SK-N-SH treated with all-trans-retinoic acid at 6 μM for 48 hours (cell line): ENCODE measurements at regions not wholly inside any gene's neighbourhood (a gene's known extent, or its start where the extent isn't known, plus 50 kb on each side); places are given as distances from the start of the nearest gene placed in this dataset.

Source experiments
- ATAC-seq: fragments of 200-7000 bp; cut with Tn5 transposase; 3 replicates; pipeline ENCODE4 v1.9.1; 2020; ENCODE audit warnings: mild to moderate bottlenecking, moderate library complexity
- ARNTL ChIP-seq: fragments of 450-650 bp; formaldehyde crosslinking; IDR thresholded peaks from 2 replicates; pipeline ENCODE4 v1.5.0; 2020; ENCODE audit warnings: low read depth, mild to moderate bottlenecking, moderate library complexity, borderline replicate concordance
- BACH2 ChIP-seq: fragments of 250-450 bp; sonication (Bioruptor Pico); IDR thresholded peaks from 2 replicates; pipeline ENCODE4 v1.9.0; 2021; ENCODE audit warnings: mild to moderate bottlenecking, borderline replicate concordance
- CREB5 ChIP-seq: fragments of 250-450 bp; sonication (Bioruptor Pico); IDR thresholded peaks from 2 replicates; pipeline ENCODE4 v1.5.1; 2020; ENCODE audit warnings: low read depth, mild to moderate bottlenecking, moderate library complexity
- CSDC2 ChIP-seq: fragments of 250-450 bp; sonication (Bioruptor Pico); IDR thresholded peaks from 2 replicates; pipeline ENCODE4 v1.5.0; 2020; ENCODE audit warnings: mild to moderate bottlenecking, moderate library complexity
- CSRNP3 ChIP-seq: fragments of 250-450 bp; sonication (Bioruptor Pico); IDR thresholded peaks from 2 replicates; pipeline ENCODE4 v1.5.1; 2021; ENCODE audit warnings: mild to moderate bottlenecking, moderate library complexity
- ESRRG ChIP-seq: fragments of 250-450 bp; sonication (Bioruptor Pico); IDR thresholded peaks from 2 replicates; pipeline ENCODE4 v1.6.1; 2021; ENCODE audit warnings: mild to moderate bottlenecking
- GLIS3 ChIP-seq: fragments of 250-450 bp; sonication (Bioruptor Pico); IDR thresholded peaks from 2 replicates; pipeline ENCODE4 v1.5.0; 2020; ENCODE audit warnings: mild to moderate bottlenecking, moderate library complexity
- ISL1 ChIP-seq: fragments of 250-450 bp; sonication (Bioruptor Pico); IDR thresholded peaks from 2 replicates; pipeline ENCODE4 v2.1.2; 2022; ENCODE audit warnings: mild to moderate bottlenecking, moderate library complexity
- OSR1 ChIP-seq: fragments of 250-450 bp; sonication (Bioruptor Pico); IDR thresholded peaks from 2 replicates; pipeline ENCODE4 v1.8.0; 2022; ENCODE audit warnings: moderate library complexity, mild to moderate bottlenecking, inconsistent platforms
- PPARA ChIP-seq: fragments of 250-450 bp; sonication (Bioruptor Pico); IDR thresholded peaks from 2 replicates; pipeline ENCODE4 v1.5.0; 2020; ENCODE audit warnings: mild to moderate bottlenecking, borderline replicate concordance
- RARB ChIP-seq: fragments of 250-450 bp; sonication (Bioruptor Pico); IDR thresholded peaks from 2 replicates; pipeline ENCODE4 v1.8.0; 2021; ENCODE audit warnings: mild to moderate bottlenecking, moderate library complexity
- SNAI2 ChIP-seq: fragments of 250-450 bp; sonication (Bioruptor Pico); IDR thresholded peaks from 2 replicates; pipeline ENCODE4 v1.5.0; 2020; ENCODE audit warnings: mild to moderate bottlenecking, moderate library complexity
- TCF4 ChIP-seq: fragments of 250-450 bp; sonication (Bioruptor Pico); IDR thresholded peaks from 2 replicates; pipeline ENCODE4 v1.8.0; 2021; ENCODE audit warnings: mild to moderate bottlenecking, moderate library complexity, borderline replicate concordance
- TOX ChIP-seq: fragments of 250-450 bp; sonication (Bioruptor Pico); IDR thresholded peaks from 2 replicates; pipeline ENCODE4 v1.8.0; 2021; ENCODE audit warnings: mild to moderate bottlenecking, moderate library complexity, borderline replicate concordance
- TSHZ2 ChIP-seq: fragments of 250-450 bp; sonication (Bioruptor Pico); IDR thresholded peaks from 2 replicates; pipeline ENCODE4 v1.5.0; 2020; ENCODE audit warnings: mild to moderate bottlenecking, moderate library complexity
- ZC3H10 ChIP-seq: fragments of 250-450 bp; sonication (Bioruptor Pico); IDR thresholded peaks from 2 replicates; pipeline ENCODE4 v1.5.1; 2021; ENCODE audit warnings: mild to moderate bottlenecking, moderate library complexity
- ZFP3 ChIP-seq: fragments of 250-450 bp; sonication (Bioruptor Pico); IDR thresholded peaks from 2 replicates; pipeline ENCODE4 v1.5.0; 2020; ENCODE audit warnings: mild to moderate bottlenecking, moderate library complexity
- ZNF565 ChIP-seq: fragments of 450-650 bp; formaldehyde crosslinking; conservative IDR thresholded peaks from 2 replicates; pipeline ENCODE4 v1.5.0; 2020; ENCODE audit warnings: low read depth, mild to moderate bottlenecking, moderate library complexity
- ZNF70 ChIP-seq: fragments of 450-650 bp; formaldehyde crosslinking; IDR thresholded peaks from 2 replicates; pipeline ENCODE4 v1.5.0; 2020; ENCODE audit warnings: mild to moderate bottlenecking, moderate library complexity
- ZNF8 ChIP-seq: fragments of 450-650 bp; formaldehyde crosslinking; IDR thresholded peaks from 2 replicates; pipeline ENCODE4 v1.5.0; 2020; ENCODE audit warnings: mild to moderate bottlenecking, moderate library complexity
- TF ChIP-seq, protein P1 (sequence below): fragments of 250-450 bp; sonication (Bioruptor Pico); IDR thresholded peaks from 2 replicates; pipeline ENCODE4 v1.8.0; 2021; ENCODE audit warnings: low read depth, mild to moderate bottlenecking, moderate library complexity, borderline replicate concordance

- TF ChIP-seq ZFP3 (no peak), CREB5 (CRISPR knock-in tag) (no peak), ARNTL (CRISPR knock-in tag) (no peak), ZC3H10 (CRISPR knock-in tag) (no peak), PPARA (CRISPR knock-in tag) (no peak), CSDC2 (CRISPR knock-in tag) (no peak), OSR1 (no peak), SNAI2 (CRISPR knock-in tag) (no peak), GLIS3 (CRISPR knock-in tag) (no peak), ZNF565 (no peak), CSRNP3 (CRISPR knock-in tag) (no peak), ZNF70 (CRISPR knock-in tag) (no peak), TSHZ2 (CRISPR knock-in tag) (no peak), ZNF8 (CRISPR knock-in tag) (no peak), RARB (CRISPR knock-in tag) (no peak)
- TF ChIP-seq, protein P1, sequence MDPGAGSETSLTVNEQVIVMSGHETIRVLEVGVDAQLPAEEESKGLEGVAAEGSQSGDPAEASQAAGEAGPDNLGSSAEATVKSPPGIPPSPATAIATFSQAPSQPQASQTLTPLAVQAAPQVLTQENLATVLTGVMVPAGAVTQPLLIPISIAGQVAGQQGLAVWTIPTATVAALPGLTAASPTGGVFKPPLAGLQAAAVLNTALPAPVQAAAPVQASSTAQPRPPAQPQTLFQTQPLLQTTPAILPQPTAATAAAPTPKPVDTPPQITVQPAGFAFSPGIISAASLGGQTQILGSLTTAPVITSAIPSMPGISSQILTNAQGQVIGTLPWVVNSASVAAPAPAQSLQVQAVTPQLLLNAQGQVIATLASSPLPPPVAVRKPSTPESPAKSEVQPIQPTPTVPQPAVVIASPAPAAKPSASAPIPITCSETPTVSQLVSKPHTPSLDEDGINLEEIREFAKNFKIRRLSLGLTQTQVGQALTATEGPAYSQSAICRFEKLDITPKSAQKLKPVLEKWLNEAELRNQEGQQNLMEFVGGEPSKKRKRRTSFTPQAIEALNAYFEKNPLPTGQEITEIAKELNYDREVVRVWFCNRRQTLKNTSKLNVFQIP (CRISPR knock-in tag), result no peak
- TF ChIP-seq, all 23 proteins: peak for 0
- ATAC-seq, result no peak
These were observed 68.4 kb upstream of the FLRT2 start for GRCh38 chr14:85461432-85462133.

- TF ChIP-seq TCF4 (CRISPR knock-in tag), result no peak
- no peak for ATAC-seq
These were observed 66.4 kb upstream of the FLRT2 start for GRCh38 chr14:85463512-85463911.

GRCh38 chr14:85464135-85464895 is 65.6 kb upstream of the FLRT2 start:
- ATAC-seq, result no peak
- TF ChIP-seq PPARA (CRISPR knock-in tag), result no peak
- TF ChIP-seq TOX (CRISPR knock-in tag), result no peak
- TF ChIP-seq RARB (CRISPR knock-in tag), result no peak
- no peak for TF ChIP-seq ISL1 (CRISPR knock-in tag)
- no peak for TF ChIP-seq GLIS3 (CRISPR knock-in tag)
- no peak for TF ChIP-seq CREB5 (CRISPR knock-in tag)
- TF ChIP-seq ESRRG (CRISPR knock-in tag), result no peak
- no peak for TF ChIP-seq ZNF70 (CRISPR knock-in tag)
- no peak for TF ChIP-seq TSHZ2 (CRISPR knock-in tag)
- TF ChIP-seq, protein P1 (CRISPR knock-in tag), result no peak
- TF ChIP-seq OSR1, result no peak
- no peak for TF ChIP-seq BACH2
- no peak for TF ChIP-seq CSDC2 (CRISPR knock-in tag)
- no peak for TF ChIP-seq CSRNP3 (CRISPR knock-in tag)
